Calu3 (cell line): ENCODE measurements at regions not wholly inside any gene's neighbourhood (a gene's known extent, or its start where the extent isn't known, plus 50 kb on each side); places are given as distances from the start of the nearest gene placed in this dataset.

ENCODE experiments used
- BruUV-seq: library from RNA; stranded (reverse); fragments of 400-500 nt; replicated peaks from 2 replicates; lab custom pipeline; 2021; lab: Mats Ljungman, UMichigan
- CTCF ChIA-PET: fragments of 300-600 bp; sonication (Branson Sonifier 250); formaldehyde crosslinking; loops from one replicate; lab custom pipeline; 2022; ENCODE audit warnings: antibody characterized with exemption; lab: Charles Lee
- DNase-seq: peaks from one replicate; pipeline ENCODE4 v3.0.0; 2022
- H3K27ac Mint-ChIP-seq: one replicate; pipeline ENCODE4 v1.8.0; 2022; ENCODE audit warnings: mixed read lengths; ENCODE audit not compliant: unreplicated experiment
- H3K27me3 Mint-ChIP-seq: one replicate; pipeline ENCODE4 v1.8.0; 2022; ENCODE audit warnings: mixed read lengths; ENCODE audit not compliant: unreplicated experiment
- H3K36me3 Mint-ChIP-seq: one replicate; pipeline ENCODE4 v1.8.0; 2022; ENCODE audit warnings: mild to moderate bottlenecking, moderate library complexity, mixed read lengths; ENCODE audit not compliant: insufficient read depth, unreplicated experiment
- H3K4me1 Mint-ChIP-seq: one replicate; pipeline ENCODE4 v1.8.0; 2022; ENCODE audit warnings: mild to moderate bottlenecking, low read depth, mixed read lengths; ENCODE audit not compliant: unreplicated experiment
- H3K4me3 Mint-ChIP-seq: one replicate; pipeline ENCODE4 v1.8.0; 2022; ENCODE audit warnings: mild to moderate bottlenecking, low read depth, moderate library complexity, mixed read lengths; ENCODE audit not compliant: unreplicated experiment
- H3K9me3 Mint-ChIP-seq: one replicate; pipeline ENCODE4 v1.8.0; 2022; ENCODE audit warnings: low read depth, mixed read lengths; ENCODE audit not compliant: unreplicated experiment
- CTCF ChIP-seq: fragments of 200-600 bp; IDR thresholded peaks from one replicate; pipeline ENCODE4 v1.8.0; 2022; ENCODE audit warnings: antibody characterized with exemption; ENCODE audit not compliant: unreplicated experiment
- intact Hi-C: fragments of 100-400 bp; cut with micrococcal nuclease; formaldehyde crosslinking; loops from one replicate; pipeline ENCODE4 v1.10.0; 2022; ENCODE audit not compliant: unreplicated experiment

- no peak for TF ChIP-seq CTCF
Observed at GRCh38 chr2:196247114-196247975, 76.0 kb upstream of the STK17B start.

GRCh38 chr2:196247976-196248280, 76.5 kb upstream of the STK17B start:
- no peak for DNase-seq
- CTCF ChIA-PET, result no interaction called here
- no peak overlapping the region for H3K4me3 Mint-ChIP-seq
- peaks cover 50% of the 10 kb centered on the region for H3K4me1 Mint-ChIP-seq
- intact Hi-C loops, result no loop called here
- H3K9me3 Mint-ChIP-seq, result peaks cover 4% of the 10 kb centered on the region
- H3K36me3 Mint-ChIP-seq, result no peaks in the 10 kb centered on the region
- no TSS peak for BruUV-seq
- no peak for TF ChIP-seq CTCF
- H3K27me3 Mint-ChIP-seq, result no peaks in the 10 kb centered on the region
- H3K27ac Mint-ChIP-seq, result no peak overlapping the region

More at GRCh38 chr2:196247114-196247975, 76.0 kb upstream of the STK17B start:
- Mint-ChIP-seq H3K4me1 (peaks cover 50% of the 10 kb centered on the region), H3K9me3 (peaks cover 4% of the 10 kb centered on the region), H3K4me3 (no peak overlapping the region), H3K36me3 (no peaks in the 10 kb centered on the region), H3K27ac (no peak overlapping the region), H3K27me3 (no peaks in the 10 kb centered on the region)
- no peak for DNase-seq
- intact Hi-C loops, result no loop called here
- no TSS peak for BruUV-seq
- CTCF ChIA-PET, result interaction anchor here (0.6 kb wide), 1 partner anchor 12 kb away, joined by 4 read pairs; no protein-coding TSS in a partner anchor

GRCh38 chr2:196248467-196249094, 77.2 kb upstream of the STK17B start:
- no peaks in the 10 kb centered on the region for H3K36me3 Mint-ChIP-seq
- DNase-seq, result no peak
- CTCF ChIA-PET, result interaction anchor here (0.6 kb wide), 1 partner anchor 110 kb away, joined by 4 read pairs; no protein-coding TSS in a partner anchor
- intact Hi-C loops, result no loop called here
- H3K27me3 Mint-ChIP-seq, result no peaks in the 10 kb centered on the region
- no TSS peak for BruUV-seq
- TF ChIP-seq CTCF, result no peak
- peaks cover 50% of the 10 kb centered on the region for H3K4me1 Mint-ChIP-seq
- no peak overlapping the region for H3K27ac Mint-ChIP-seq
- H3K4me3 Mint-ChIP-seq, result no peak overlapping the region
- peaks cover 4% of the 10 kb centered on the region for H3K9me3 Mint-ChIP-seq

GRCh38 chr2:196249171-196249570, 77.8 kb upstream of the STK17B start:
- Mint-ChIP-seq H3K36me3 (no peaks in the 10 kb centered on the region), H3K4me1 (peaks cover 50% of the 10 kb centered on the region), H3K4me3 (no peak overlapping the region), H3K9me3 (peaks cover 4% of the 10 kb centered on the region), H3K27ac (no peak overlapping the region), H3K27me3 (no peaks in the 10 kb centered on the region)
- DNase-seq, result no peak
- no peak for TF ChIP-seq CTCF
- intact Hi-C loops, result no loop called here
- CTCF ChIA-PET, result no interaction called here
- BruUV-seq, result no TSS peak
